HUES48 (cell line): ENCODE measurements at regions not wholly inside any gene's neighbourhood (a gene's known extent, or its start where the extent isn't known, plus 50 kb on each side); places are given as distances from the start of the nearest gene placed in this dataset.

Experiments used
- H3K27ac ChIP-seq: one replicate; pipeline ENCODE4 v1.7.0; 2013; ENCODE audit warnings: low read depth, low read length, inconsistent platforms
- H3K27me3 ChIP-seq: 2 replicates; pipeline ENCODE4 v1.6.1; 2013; ENCODE audit warnings: mild to moderate bottlenecking, low read length; ENCODE audit not compliant: control insufficient read depth, insufficient read depth
- H3K36me3 ChIP-seq: 2 replicates; pipeline ENCODE4 v1.6.1; 2013; ENCODE audit warnings: low read length; ENCODE audit not compliant: control insufficient read depth, insufficient read depth
- H3K4me1 ChIP-seq: 2 replicates; pipeline ENCODE4 v1.6.1; 2013; ENCODE audit warnings: mild to moderate bottlenecking, low read length; ENCODE audit not compliant: control insufficient read depth, insufficient read depth
- H3K4me3 ChIP-seq: 2 replicates; pipeline ENCODE4 v1.5.1; 2013; ENCODE audit warnings: mild to moderate bottlenecking, low read depth, low read length
- H3K9ac ChIP-seq: 2 replicates; pipeline ENCODE4 v1.6.1; 2013; ENCODE audit warnings: mild to moderate bottlenecking, low read depth, low read length, moderate library complexity
- H3K9me3 ChIP-seq: 2 replicates; pipeline ENCODE4 v1.6.1; 2013; ENCODE audit warnings: low read length; ENCODE audit not compliant: control insufficient read depth, insufficient read depth

GRCh38 chr1:195574511-195574910 is 1033.7 kb downstream of the KCNT2 start:
- no peak overlapping the region for H3K27ac ChIP-seq
- H3K9me3 ChIP-seq, result no peaks in the 10 kb centered on the region
- H3K9ac ChIP-seq, result no peak overlapping the region
- H3K27me3 ChIP-seq, result no peaks in the 10 kb centered on the region
- no peak overlapping the region for H3K4me3 ChIP-seq
- no peaks in the 10 kb centered on the region for H3K4me1 ChIP-seq
- H3K36me3 ChIP-seq, result no peaks in the 10 kb centered on the region

- no peak overlapping the region for H3K4me3 ChIP-seq
- no peaks in the 10 kb centered on the region for H3K4me1 ChIP-seq
- H3K27me3 ChIP-seq, result no peaks in the 10 kb centered on the region
- no peak overlapping the region for H3K27ac ChIP-seq
- H3K9me3 ChIP-seq, result no peaks in the 10 kb centered on the region
- no peak overlapping the region for H3K9ac ChIP-seq
- no peaks in the 10 kb centered on the region for H3K36me3 ChIP-seq
Measured at GRCh38 chr1:195569934-195570333, 1038.3 kb downstream of the KCNT2 start.

- Histone ChIP-seq H3K4me3 (no peak overlapping the region), H3K4me1 (no peaks in the 10 kb centered on the region), H3K36me3 (no peaks in the 10 kb centered on the region), H3K27me3 (no peaks in the 10 kb centered on the region), H3K9ac (no peak overlapping the region), H3K27ac (no peak overlapping the region), H3K9me3 (no peaks in the 10 kb centered on the region)
Measured at GRCh38 chr1:195568389-195568788, 1039.9 kb downstream of the KCNT2 start.

- Histone ChIP-seq H3K27me3 (no peaks in the 10 kb centered on the region), H3K36me3 (no peaks in the 10 kb centered on the region), H3K27ac (no peak overlapping the region), H3K9me3 (no peaks in the 10 kb centered on the region), H3K4me3 (no peak overlapping the region), H3K9ac (no peak overlapping the region), H3K4me1 (no peaks in the 10 kb centered on the region)
Measured at GRCh38 chr1:195562074-195562473, 1046.2 kb downstream of the KCNT2 start.

GRCh38 chr1:195550071-195550862 is 1058.0 kb downstream of the KCNT2 start:
- no peak overlapping the region for H3K9ac ChIP-seq
- no peaks in the 10 kb centered on the region for H3K36me3 ChIP-seq
- no peaks in the 10 kb centered on the region for H3K27me3 ChIP-seq
- no peak overlapping the region for H3K4me3 ChIP-seq
- no peaks in the 10 kb centered on the region for H3K9me3 ChIP-seq
- no peak overlapping the region for H3K27ac ChIP-seq
- H3K4me1 ChIP-seq, result no peaks in the 10 kb centered on the region

- H3K27ac ChIP-seq, result no peak overlapping the region
- no peak overlapping the region for H3K4me3 ChIP-seq
- H3K36me3 ChIP-seq, result no peaks in the 10 kb centered on the region
- H3K4me1 ChIP-seq, result no peaks in the 10 kb centered on the region
- no peaks in the 10 kb centered on the region for H3K9me3 ChIP-seq
- no peaks in the 10 kb centered on the region for H3K27me3 ChIP-seq
- H3K9ac ChIP-seq, result no peak overlapping the region
Measured at GRCh38 chr1:195530961-195531360, 1077.3 kb downstream of the KCNT2 start.

GRCh38 chr1:195529881-195530280 is 1078.4 kb downstream of the KCNT2 start:
- Histone ChIP-seq H3K4me3 (no peak overlapping the region), H3K27ac (no peak overlapping the region), H3K9ac (no peak overlapping the region), H3K27me3 (no peaks in the 10 kb centered on the region), H3K4me1 (no peaks in the 10 kb centered on the region), H3K9me3 (no peaks in the 10 kb centered on the region), H3K36me3 (no peaks in the 10 kb centered on the region)

GRCh38 chr1:195520757-195521156 is 1087.5 kb downstream of the KCNT2 start:
- Histone ChIP-seq H3K9ac (no peak overlapping the region), H3K36me3 (no peaks in the 10 kb centered on the region), H3K27me3 (no peaks in the 10 kb centered on the region), H3K27ac (no peak overlapping the region), H3K4me1 (no peaks in the 10 kb centered on the region), H3K9me3 (no peaks in the 10 kb centered on the region), H3K4me3 (no peak overlapping the region)

GRCh38 chr1:195516036-195516435 is 1092.2 kb downstream of the KCNT2 start:
- Histone ChIP-seq H3K9ac (no peak overlapping the region), H3K9me3 (no peaks in the 10 kb centered on the region), H3K4me3 (no peak overlapping the region), H3K27me3 (no peaks in the 10 kb centered on the region), H3K36me3 (no peaks in the 10 kb centered on the region), H3K27ac (no peak overlapping the region), H3K4me1 (no peaks in the 10 kb centered on the region)

GRCh38 chr1:195511501-195511900 is 1096.7 kb downstream of the KCNT2 start:
- Histone ChIP-seq H3K4me1 (no peaks in the 10 kb centered on the region), H3K27ac (no peak overlapping the region), H3K9me3 (peaks cover 4% of the 10 kb centered on the region; the same call in 1 of the 2 replicates), H3K27me3 (no peaks in the 10 kb centered on the region), H3K36me3 (no peaks in the 10 kb centered on the region), H3K9ac (no peak overlapping the region), H3K4me3 (no peak overlapping the region)

- Histone ChIP-seq H3K36me3 (no peaks in the 10 kb centered on the region), H3K4me1 (no peaks in the 10 kb centered on the region), H3K4me3 (no peak overlapping the region), H3K27me3 (no peaks in the 10 kb centered on the region), H3K9me3 (no peaks in the 10 kb centered on the region), H3K27ac (no peak overlapping the region), H3K9ac (no peak overlapping the region)
Measured at GRCh38 chr1:195501118-195501517, 1107.1 kb downstream of the KCNT2 start.
